Kidney (tissue), 13 donors: ENCODE measurements at regions not wholly inside any gene's neighbourhood (a gene's known extent, or its start where the extent isn't known, plus 50 kb on each side); places are given as distances from the start of the nearest gene placed in this dataset.

Source experiments
- DNase-seq, 5 donors: peaks; one replicate each; pipeline ENCODE4 v3.0.0-alpha.2; 2013 to 2020
- FAIRE-seq: peaks from 2 replicates; lab custom pipeline; 2012; peaks lifted over from hg19 to GRCh38; lab: Jason Lieb, UNC
- H3K27ac ChIP-seq, 2 donors: one replicate each; pipeline ENCODE4 v1.7.0; 2013; ENCODE audit warnings: low read depth in 2 of 2, low read length in 2 of 2, inconsistent platforms in 1 of 2
- H3K27me3 ChIP-seq: one replicate; pipeline ENCODE4 v1.7.1; 2013; ENCODE audit warnings: low read length, inconsistent platforms; ENCODE audit not compliant: control insufficient read depth, insufficient read depth
- H3K36me3 ChIP-seq, 3 donors: one replicate each; pipeline versions ENCODE4 v1.7.0 to v1.7.1; 2013; ENCODE audit warnings: low read length in 3 of 3, control low read depth in 1 of 3, inconsistent platforms in 1 of 3; ENCODE audit not compliant: insufficient read depth in 3 of 3, control insufficient read depth in 2 of 3
- H3K4me1 ChIP-seq, 3 donors: one replicate each; pipeline versions ENCODE4 v1.7.0 to v1.7.1; 2013; ENCODE audit warnings: low read length in 3 of 3, inconsistent platforms in 1 of 3, low read depth in 1 of 3; ENCODE audit not compliant: control insufficient read depth in 2 of 3, insufficient read depth in 2 of 3
- H3K4me3 ChIP-seq, 3 donors: one replicate each; pipeline versions ENCODE4 v1.7.0 to v1.8.1; 2013; ENCODE audit warnings: low read length in 3 of 3, control low read depth in 1 of 3, inconsistent platforms in 1 of 3
- H3K9ac ChIP-seq, 3 donors: one replicate each; pipeline versions ENCODE4 v1.7.0 to v1.7.1; 2013; ENCODE audit warnings: low read length in 3 of 3, control low read depth in 1 of 3, inconsistent platforms in 1 of 3
- H3K9me3 ChIP-seq, 3 donors: one replicate each; pipeline versions ENCODE4 v1.7.0 to v1.7.1; 2013; ENCODE audit warnings: low read length in 3 of 3, control low read depth in 1 of 3, inconsistent platforms in 1 of 3; ENCODE audit not compliant: control insufficient read depth in 2 of 3, insufficient read depth in 1 of 3
- CTCF ChIP-seq: IDR thresholded peaks from 3 replicates; pipeline ENCODE4 v1.5.1; 2012; ENCODE audit warnings: mild to moderate bottlenecking, moderate library complexity, borderline replicate concordance; ENCODE audit not compliant: insufficient read depth; ENCODE audit errors: extremely low read depth
- intact Hi-C: fragments of 100-400 bp; cut with DNase I; formaldehyde crosslinking; loops from one replicate; pipeline ENCODE4 v1.11.1; 2022
- donor health status: control.
- donor health status: control.
- donor health status: control.
- donor health status: control.
- donor health status: control.
- donor health status: DM: yes; HTN: yes; CAD: no.
- donor health status: Normal renal cell carcinoma (clear cell type).

GRCh38 chr12:59020073-59020946 lies 100.0 kb upstream of the LRIG3 start:
- TF ChIP-seq CTCF: no peak
- peaks cover 0 to 11% (median 0%) of the 10 kb centered on the region in 3 donors for H3K4me1 ChIP-seq
- intact Hi-C loops: no loop called here
- no peaks in the 10 kb centered on the region for H3K27me3 ChIP-seq
- H3K36me3 ChIP-seq: no peaks in the 10 kb centered on the region
- no peak overlapping the region for H3K9ac ChIP-seq
- no peak for DNase-seq
- H3K4me3 ChIP-seq: no peak overlapping the region
- H3K27ac ChIP-seq: no peak overlapping the region
- no peak for FAIRE-seq
- no peaks in the 10 kb centered on the region for H3K9me3 ChIP-seq

- Histone ChIP-seq H3K4me3 (no peak overlapping the region), H3K27me3 (no peaks in the 10 kb centered on the region), H3K9ac (no peak overlapping the region), H3K27ac (no peak overlapping the region), H3K4me1 (no peaks in the 10 kb centered on the region), H3K9me3 (no peaks in the 10 kb centered on the region), H3K36me3 (no peaks in the 10 kb centered on the region)
- FAIRE-seq: no peak
- no peak for TF ChIP-seq CTCF
- intact Hi-C loops: no loop called here
- DNase-seq: no peak
Measured at GRCh38 chr12:59014885-59015284, 94.6 kb upstream of the LRIG3 start.

GRCh38 chr12:59010941-59011340 lies 90.6 kb upstream of the LRIG3 start:
- Histone ChIP-seq H3K27ac (no peak overlapping the region), H3K9me3 (no peaks in the 10 kb centered on the region), H3K4me1 (no peaks in the 10 kb centered on the region), H3K36me3 (no peaks in the 10 kb centered on the region), H3K4me3 (no peak overlapping the region), H3K9ac (no peak overlapping the region), H3K27me3 (no peaks in the 10 kb centered on the region)
- DNase-seq: no peak
- intact Hi-C loops: no loop called here
- FAIRE-seq: no peak
- TF ChIP-seq CTCF: no peak
